GM19324 (cell line): ENCODE measurements at regions not wholly inside any gene's neighbourhood (a gene's known extent, or its start where the extent isn't known, plus 50 kb on each side); places are given as distances from the start of the nearest gene placed in this dataset.
"Not testable (repeated sequence)": the region's sequence is repeated elsewhere in the genome, so short reads cannot be mapped to it uniquely, and the experiment has no call there.

Source experiments
- ATAC-seq: cut with Tn5 transposase; IDR thresholded peaks from one replicate; pipeline ENCODE4 v1.9.1; 2021; ENCODE audit warnings: mild to moderate bottlenecking, moderate library complexity; ENCODE audit not compliant: unreplicated experiment, low FRiP score

GRCh38 chr19:32053376-32053775 lies 292.0 kb upstream of the ZNF507 start:
- no peak for ATAC-seq

- ATAC-seq: no peak
These were observed 291.5 kb upstream of the ZNF507 start for GRCh38 chr19:32053861-32054260.

- no peak for ATAC-seq
These were observed 287.3 kb upstream of the ZNF507 start for GRCh38 chr19:32058131-32058530.

GRCh38 chr19:32061315-32061714 lies 284.1 kb upstream of the ZNF507 start:
- ATAC-seq: no peak

GRCh38 chr19:32063601-32064000 lies 281.8 kb upstream of the ZNF507 start:
- no peak for ATAC-seq

- ATAC-seq: no peak
These were observed 279.4 kb upstream of the ZNF507 start for GRCh38 chr19:32066056-32066455.

- no peak for ATAC-seq
These were observed 277.7 kb upstream of the ZNF507 start for GRCh38 chr19:32067685-32068084.

- ATAC-seq: no peak
These were observed 276.6 kb upstream of the ZNF507 start for GRCh38 chr19:32068793-32069192.

GRCh38 chr19:32070101-32070500 lies 275.3 kb upstream of the ZNF507 start:
- no peak for ATAC-seq

- ATAC-seq: no peak
These were observed 263.4 kb upstream of the ZNF507 start for GRCh38 chr19:32082028-32082427.

GRCh38 chr19:32084756-32085363 lies 260.6 kb upstream of the ZNF507 start:
- ATAC-seq: not testable (repeated sequence)

GRCh38 chr19:32091241-32091640 lies 254.2 kb upstream of the ZNF507 start:
- ATAC-seq: no peak

GRCh38 chr19:32097011-32097410 lies 248.4 kb upstream of the ZNF507 start:
- ATAC-seq: no peak

- no peak for ATAC-seq
These were observed 247.8 kb upstream of the ZNF507 start for GRCh38 chr19:32097620-32098019.

GRCh38 chr19:32098968-32099367 lies 246.4 kb upstream of the ZNF507 start:
- ATAC-seq: no peak

- ATAC-seq: no peak
These were observed 244.2 kb upstream of the ZNF507 start for GRCh38 chr19:32101206-32101605.

- no peak for ATAC-seq
These were observed 241.9 kb upstream of the ZNF507 start for GRCh38 chr19:32103541-32103940.

- ATAC-seq: no peak
These were observed 241.1 kb upstream of the ZNF507 start for GRCh38 chr19:32104153-32104849.

GRCh38 chr19:32104850-32105235 lies 240.6 kb upstream of the ZNF507 start:
- ATAC-seq: no peak

GRCh38 chr19:32105527-32106310 lies 239.7 kb upstream of the ZNF507 start:
- ATAC-seq: no peak

GRCh38 chr19:32122258-32122657 lies 223.2 kb upstream of the ZNF507 start:
- ATAC-seq: no peak
